HepG2 (cell line): ENCODE measurements at regions not wholly inside any gene's neighbourhood (a gene's known extent, or its start where the extent isn't known, plus 50 kb on each side); places are given as distances from the start of the nearest gene placed in this dataset.
"Not testable (repeated sequence)": the region's sequence is repeated elsewhere in the genome, so short reads cannot be mapped to it uniquely, and the experiment has no call there.

ENCODE experiments used
- ATAC-seq: fragments of 200-7000 bp; cut with Tn5 transposase; 3 replicates; pipeline ENCODE4 v1.9.1; 2020; ENCODE audit warnings: mild to moderate bottlenecking, moderate library complexity
- BruUV-seq: library from RNA; stranded (reverse); fragments of 400-500 nt; replicated peaks from 2 replicates; lab custom pipeline; 2021; lab: Mats Ljungman, UMichigan
- CTCF ChIA-PET: fragments of 300-600 bp; formaldehyde crosslinking; extraction: SDS; loops from one replicate; lab custom pipeline; 2021; ENCODE audit warnings: low total read pairs, inconsistent platforms, low intra/inter-chr PET ratio; lab: Yijun Ruan, JAX
- POLR2A ChIA-PET: fragments of 350-600 bp; sonication (Branson Sonifier 250); formaldehyde crosslinking; loops from one replicate; lab custom pipeline; 2020; ENCODE audit warnings: antibody characterized with exemption, inconsistent platforms; lab: Yijun Ruan, JAX
- DNase-seq: peaks from one replicate; pipeline ENCODE4 v3.0.0-alpha.2; 2015; ENCODE audit warnings: low spot score
- FAIRE-seq: peaks from 3 replicates; lab custom pipeline; 2011; peaks lifted over from hg19 to GRCh38; lab: Jason Lieb, UNC
- H2AFZ ChIP-seq: one replicate; pipeline ENCODE4 v1.6.1; 2011; ENCODE audit warnings: low read length, inconsistent platforms
- H3K27ac ChIP-seq: fragments of 300-600 bp; 3 replicates; pipeline ENCODE4 v1.8.0; 2011; ENCODE audit warnings: mixed run types, mild to moderate bottlenecking, mixed read lengths, low read length, inconsistent platforms; ENCODE audit not compliant: insufficient read depth; ENCODE audit errors: extremely low read length
- H3K27me3 ChIP-seq, 2 experiments: fragments of 200-600 bp in 1 of 2; 2 replicates in 1 of 2; 3 replicates in 1 of 2; pipeline versions ENCODE4 v1.6.0 to v1.8.0; 2011; ENCODE audit warnings: low read length in 2 of 2, mild to moderate bottlenecking in 2 of 2, moderate library complexity in 2 of 2, inconsistent platforms in 1 of 2; ENCODE audit not compliant: insufficient read depth in 2 of 2, control insufficient read depth in 1 of 2
- H3K36me3 ChIP-seq, 2 experiments: fragments of 200-600 bp in 1 of 2; replicated peaks in 1 of 2; 2 replicates in 1 of 2; 3 replicates in 1 of 2; pipeline versions ENCODE4 v1.5.1 to v1.8.0; 2011; ENCODE audit warnings: low read length in 2 of 2, inconsistent platforms in 1 of 2; ENCODE audit not compliant: insufficient read depth in 2 of 2, control insufficient read depth in 1 of 2
- H3K4me1 ChIP-seq: 2 replicates; pipeline ENCODE4 v1.5.1; 2012; ENCODE audit warnings: low read length, inconsistent platforms; ENCODE audit not compliant: insufficient read depth
- H3K4me2 ChIP-seq: 2 replicates; pipeline ENCODE4 v1.6.0; 2011; ENCODE audit warnings: low read depth, low read length, inconsistent platforms
- H3K4me3 ChIP-seq, 3 experiments: fragments of 200-600 bp in 1 of 3; sonication (generic), shearing (Covaris generic) in 1 of 3; replicated peaks in 1 of 3; 2 replicates each; pipeline ENCODE4 v1.5.1; 2011 to 2016; ENCODE audit warnings: low read length in 3 of 3, inconsistent platforms in 2 of 3, low read depth in 2 of 3, mild to moderate bottlenecking in 2 of 3, control low read depth in 1 of 3, mixed read lengths in 1 of 3; ENCODE audit not compliant: insufficient read depth in 1 of 3
- H3K79me2 ChIP-seq: one replicate; pipeline ENCODE4 v1.6.1; 2011; ENCODE audit warnings: low read length, inconsistent platforms; ENCODE audit not compliant: insufficient read depth
- H3K9ac ChIP-seq: 2 replicates; pipeline ENCODE4 v1.6.0; 2011; ENCODE audit warnings: mild to moderate bottlenecking, low read depth, low read length, inconsistent platforms; ENCODE audit not compliant: insufficient read depth
- H3K9me3 ChIP-seq: 2 replicates; pipeline ENCODE4 v1.5.1; 2012; ENCODE audit warnings: mild to moderate bottlenecking, low read length
- H4K20me1 ChIP-seq: 2 replicates; pipeline ENCODE4 v1.6.0; 2011; ENCODE audit warnings: inconsistent platforms, mild to moderate bottlenecking, low read length, moderate library complexity; ENCODE audit not compliant: insufficient read depth
- ARNT2 ChIP-seq: sonication (generic); formaldehyde crosslinking; IDR thresholded peaks from 2 replicates; pipeline ENCODE4 v1.8.0; 2022; ENCODE audit warnings: mild to moderate bottlenecking, low read depth, missing genetic modification reagents, moderate library complexity
- FOXO1 ChIP-seq: sonication (generic); formaldehyde crosslinking; IDR thresholded peaks from 2 replicates; pipeline ENCODE4 v1.4.0; 2020; ENCODE audit warnings: missing genetic modification reagents
- ZNF563 ChIP-seq: sonication (generic); formaldehyde crosslinking; IDR thresholded peaks from 2 replicates; pipeline ENCODE4 v1.8.0; 2022; ENCODE audit warnings: mild to moderate bottlenecking, moderate library complexity, missing genetic modification reagents
- ZZZ3 ChIP-seq: sonication (generic); formaldehyde crosslinking; IDR thresholded peaks from 2 replicates; pipeline ENCODE4 v1.4.0; 2020; ENCODE audit warnings: missing genetic modification reagents, mild to moderate bottlenecking, borderline replicate concordance
- WGBS: methylation state at CpG from one replicate; pipeline ENCODE4 v1.1.6; 2017; ENCODE audit warnings: low lambda C conversion rate; 5-methylcytosine and 5-hydroxymethylcytosine counted together
- in situ Hi-C: cut with HindIII; loops from 2 replicates; pipeline ENCODE4 v1.10.0; 2017; ENCODE audit warnings: low pct_unique_long_range_greater_than_20kb; ENCODE audit not compliant: extremely low pct_ligation_motif_present
- intact Hi-C: fragments of 100-400 bp; cut with micrococcal nuclease; formaldehyde crosslinking; loops from one replicate; pipeline ENCODE4 v1.10.0; 2022; ENCODE audit not compliant: unreplicated experiment

DNA sequence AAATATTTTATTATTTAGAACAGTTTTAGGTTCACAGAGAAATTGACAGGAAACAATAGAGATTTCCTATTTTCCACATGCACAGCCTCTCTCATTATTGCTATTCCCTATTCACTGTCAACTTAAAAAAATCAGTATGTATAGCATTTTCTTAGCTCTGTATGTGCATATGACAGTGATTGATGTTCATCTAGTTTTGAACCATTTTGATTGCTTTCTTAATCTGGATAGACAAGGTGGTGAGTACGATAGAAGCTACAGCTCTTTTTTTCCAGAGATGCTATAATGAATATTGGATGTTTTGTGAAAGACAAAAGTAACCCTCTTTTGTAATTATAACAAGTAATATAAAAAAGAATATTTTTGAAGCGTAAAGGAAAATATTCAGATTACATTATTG is 201.2 kb upstream of the ARRDC3 start:
- Histone ChIP-seq H3K79me2 (no peaks in the 10 kb centered on the region), H3K9me3 (peaks cover 19% of the 10 kb centered on the region), H3K4me3 (no peak overlapping the region), H3K4me2 (no peak overlapping the region), H4K20me1 (no peaks in the 10 kb centered on the region), H2AFZ (no peak overlapping the region), H3K9ac (no peak overlapping the region), H3K36me3 (no peaks in the 10 kb centered on the region), H3K27me3 (no peaks in the 10 kb centered on the region), H3K4me1 (no peaks in the 10 kb centered on the region; the same call in 1 of the 2 replicates), H3K27ac (no peak overlapping the region)
- FAIRE-seq (no peak), DNase-seq (no peak), ATAC-seq (no peak)
- in situ Hi-C loops (no loop called here), intact Hi-C loops (no loop called here)
- POLR2A ChIA-PET, result no interaction called here
- BruUV-seq, result no TSS peak
- CTCF ChIA-PET, result no interaction called here
- 20% methylated on average over 2 of the region's 2 CpGs for WGBS
- TF ChIP-seq FOXO1 (no peak), ZNF563 (CRISPR knock-in tag) (no peak), ZZZ3 (no peak), ARNT2 (CRISPR knock-in tag) (no peak)

DNA sequence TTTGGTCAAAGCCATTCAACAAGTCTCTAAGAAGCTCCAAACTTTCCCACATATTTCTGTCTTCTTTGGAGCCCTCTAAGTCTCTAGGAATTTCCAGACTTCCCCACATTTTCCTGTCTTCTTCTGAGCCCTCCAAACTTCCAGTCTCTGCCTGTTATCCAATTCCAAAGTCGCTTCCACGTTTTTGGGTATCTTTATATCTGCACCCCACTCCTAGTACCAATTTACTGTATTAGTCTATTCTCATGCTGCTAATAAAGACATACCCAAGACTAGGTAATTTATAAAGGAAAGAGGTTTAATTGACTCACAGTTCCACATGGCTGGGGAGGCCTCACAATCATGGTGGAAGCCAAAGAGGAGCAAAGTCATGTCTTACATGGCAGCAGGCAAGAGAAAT is 182.9 kb upstream of the ARRDC3 start:
- H3K4me3 ChIP-seq, POLR2A ChIA-PET, CTCF ChIA-PET, H3K27me3 ChIP-seq, H2AFZ ChIP-seq, H3K9ac ChIP-seq, H3K36me3 ChIP-seq, H3K4me2 ChIP-seq, H3K4me1 ChIP-seq, H4K20me1 ChIP-seq, in situ Hi-C loops, FAIRE-seq, H3K79me2 ChIP-seq, DNase-seq, BruUV-seq, H3K27ac ChIP-seq, ATAC-seq, intact Hi-C loops: not testable (repeated sequence)
- H3K9me3 ChIP-seq, result peaks cover 39% of the 10 kb centered on the region
- WGBS, result 0% methylated on average over 2 of the region's 2 CpGs
